Loucy (cell line): ENCODE measurements at regions not wholly inside any gene's neighbourhood (a gene's known extent, or its start where the extent isn't known, plus 50 kb on each side); places are given as distances from the start of the nearest gene placed in this dataset.
"Not testable (repeated sequence)": the region's sequence is repeated elsewhere in the genome, so short reads cannot be mapped to it uniquely, and the experiment has no call there.

Experiments used
- H2AFZ ChIP-seq: fragments of 200-600 bp; sonication (generic); 2 replicates; pipeline ENCODE4 v1.6.0; 2016; ENCODE audit warnings: antibody characterized with exemption, mild to moderate bottlenecking, low read length, moderate library complexity
- H3F3A ChIP-seq: fragments of 200-600 bp; 2 replicates; pipeline ENCODE4 v1.6.0; 2016; ENCODE audit warnings: antibody characterized with exemption, low read depth, mild to moderate bottlenecking
- H3K27me3 ChIP-seq: fragments of 200-600 bp; sonication (generic); 2 replicates; pipeline ENCODE4 v1.6.1; 2014; ENCODE audit warnings: low read length, mild to moderate bottlenecking; ENCODE audit not compliant: insufficient read depth, poor library complexity, severe bottlenecking
- H3K36me3 ChIP-seq: fragments of 200-600 bp; sonication (generic); 2 replicates; pipeline ENCODE4 v1.6.1; 2016; ENCODE audit warnings: low read length; ENCODE audit not compliant: insufficient read depth
- H3K4me1 ChIP-seq: fragments of 200-600 bp; sonication (generic); 2 replicates; pipeline ENCODE4 v1.5.1; 2014; ENCODE audit warnings: low read length, mild to moderate bottlenecking; ENCODE audit not compliant: insufficient read depth, poor library complexity, severe bottlenecking
- H3K4me2 ChIP-seq: fragments of 200-600 bp; sonication (generic); 2 replicates; pipeline ENCODE4 v1.6.0; 2014; ENCODE audit warnings: antibody characterized with exemption, low read length, low read depth, mild to moderate bottlenecking; ENCODE audit not compliant: poor library complexity, severe bottlenecking
- H3K4me3 ChIP-seq: fragments of 200-600 bp; sonication (generic); 2 replicates; pipeline ENCODE4 v1.5.1; 2014; ENCODE audit warnings: low read length, mild to moderate bottlenecking, mixed read lengths; ENCODE audit not compliant: poor library complexity, severe bottlenecking
- H3K79me2 ChIP-seq: fragments of 200-600 bp; sonication (generic); 2 replicates; pipeline ENCODE4 v1.6.1; 2014; ENCODE audit warnings: low read length; ENCODE audit not compliant: insufficient read depth
- H3K9ac ChIP-seq: fragments of 200-600 bp; sonication (generic); 2 replicates; pipeline ENCODE4 v1.6.0; 2014; ENCODE audit warnings: mild to moderate bottlenecking, low read depth, low read length, moderate library complexity; ENCODE audit not compliant: poor library complexity, severe bottlenecking
- H3K9me2 ChIP-seq: fragments of 200-600 bp; sonication (generic); replicated peaks from 2 replicates; pipeline ENCODE4 v1.6.1; 2016; ENCODE audit warnings: low read depth, low read length, mixed read lengths
- H3K9me3 ChIP-seq: fragments of 200-600 bp; sonication (generic); 2 replicates; pipeline ENCODE4 v1.6.1; 2014; ENCODE audit warnings: mild to moderate bottlenecking, antibody characterized with exemption, low read length, low read depth; ENCODE audit not compliant: insufficient read depth
- H4K20me1 ChIP-seq: fragments of 200-600 bp; sonication (generic); 2 replicates; pipeline ENCODE4 v1.6.0; 2014; ENCODE audit warnings: antibody characterized with exemption, low read length, mild to moderate bottlenecking; ENCODE audit not compliant: insufficient read depth, poor library complexity, severe bottlenecking
- CTCF ChIP-seq: fragments of 200-600 bp; sonication (generic); conservative IDR thresholded peaks from 2 replicates; pipeline ENCODE4 v1.5.1; 2014; ENCODE audit warnings: mild to moderate bottlenecking, antibody characterized with exemption, low read length
- EZH2phosphoT487 ChIP-seq: fragments of 200-600 bp; IDR thresholded peaks from 2 replicates; pipeline ENCODE4 v1.6.1; 2018; ENCODE audit warnings: antibody characterized with exemption, mild to moderate bottlenecking, moderate library complexity, borderline replicate concordance

GRCh38 chr6:86423571-86423970, 513.8 kb upstream of the HTR1E start:
- Histone ChIP-seq H3K4me2 (no peak overlapping the region), H2AFZ (no peak overlapping the region), H3F3A (no peaks in the 10 kb centered on the region), H3K4me3 (no peak overlapping the region), H3K79me2 (no peaks in the 10 kb centered on the region), H4K20me1 (no peaks in the 10 kb centered on the region), H3K9me3 (no peaks in the 10 kb centered on the region), H3K9me2 (no peaks in the 10 kb centered on the region; the same call in 1 of the 2 replicates), H3K9ac (no peak overlapping the region), H3K4me1 (no peaks in the 10 kb centered on the region), H3K27me3 (no peaks in the 10 kb centered on the region), H3K36me3 (no peaks in the 10 kb centered on the region)
- TF ChIP-seq EZH2phosphoT487 (no peak), CTCF (no peak)

- Histone ChIP-seq H3K9me3 (no peaks in the 10 kb centered on the region), H4K20me1 (no peaks in the 10 kb centered on the region), H3K36me3 (no peaks in the 10 kb centered on the region), H3K9ac (no peak overlapping the region), H3K4me1 (no peaks in the 10 kb centered on the region), H3K4me3 (no peak overlapping the region), H3K27me3 (no peaks in the 10 kb centered on the region), H2AFZ (no peak overlapping the region), H3K4me2 (no peak overlapping the region), H3K79me2 (no peaks in the 10 kb centered on the region), H3K9me2 (no peaks in the 10 kb centered on the region), H3F3A (no peaks in the 10 kb centered on the region)
- TF ChIP-seq CTCF (no peak), EZH2phosphoT487 (no peak)
Observed at GRCh38 chr6:86412057-86412456, 525.3 kb upstream of the HTR1E start.

- no peaks in the 10 kb centered on the region for H3K9me2 ChIP-seq
- H3F3A ChIP-seq: no peaks in the 10 kb centered on the region
- no peak overlapping the region for H3K9ac ChIP-seq
- H2AFZ ChIP-seq: no peak overlapping the region
- TF ChIP-seq EZH2phosphoT487 (no peak), CTCF (no peak)
- no peaks in the 10 kb centered on the region for H3K9me3 ChIP-seq
- no peaks in the 10 kb centered on the region for H3K27me3 ChIP-seq
- no peaks in the 10 kb centered on the region for H3K4me1 ChIP-seq
- no peak overlapping the region for H3K4me2 ChIP-seq
- H3K4me3 ChIP-seq: no peak overlapping the region
- H3K36me3 ChIP-seq: no peaks in the 10 kb centered on the region
- H3K79me2 ChIP-seq: no peaks in the 10 kb centered on the region
- no peaks in the 10 kb centered on the region for H4K20me1 ChIP-seq
Observed at GRCh38 chr6:86407128-86407527, 530.2 kb upstream of the HTR1E start.

- not testable (repeated sequence) for H3K4me2 ChIP-seq, H3F3A ChIP-seq, H3K9me2 ChIP-seq, H4K20me1 ChIP-seq, H3K4me3 ChIP-seq, H3K4me1 ChIP-seq, H3K9me3 ChIP-seq, H3K36me3 ChIP-seq, H2AFZ ChIP-seq, H3K79me2 ChIP-seq, H3K27me3 ChIP-seq, H3K9ac ChIP-seq
Observed at GRCh38 chr6:86392850-86393249, 544.5 kb upstream of the HTR1E start.
